GM21515 (cell line): ENCODE measurements at regions not wholly inside any gene's neighbourhood (a gene's known extent, or its start where the extent isn't known, plus 50 kb on each side); places are given as distances from the start of the nearest gene placed in this dataset.
"Not testable (repeated sequence)": the region's sequence is repeated elsewhere in the genome, so short reads cannot be mapped to it uniquely, and the experiment has no call there.

Experiments used
- ATAC-seq: cut with Tn5 transposase; IDR thresholded peaks from one replicate; pipeline ENCODE4 v1.9.1; 2021; ENCODE audit not compliant: unreplicated experiment

DNA sequence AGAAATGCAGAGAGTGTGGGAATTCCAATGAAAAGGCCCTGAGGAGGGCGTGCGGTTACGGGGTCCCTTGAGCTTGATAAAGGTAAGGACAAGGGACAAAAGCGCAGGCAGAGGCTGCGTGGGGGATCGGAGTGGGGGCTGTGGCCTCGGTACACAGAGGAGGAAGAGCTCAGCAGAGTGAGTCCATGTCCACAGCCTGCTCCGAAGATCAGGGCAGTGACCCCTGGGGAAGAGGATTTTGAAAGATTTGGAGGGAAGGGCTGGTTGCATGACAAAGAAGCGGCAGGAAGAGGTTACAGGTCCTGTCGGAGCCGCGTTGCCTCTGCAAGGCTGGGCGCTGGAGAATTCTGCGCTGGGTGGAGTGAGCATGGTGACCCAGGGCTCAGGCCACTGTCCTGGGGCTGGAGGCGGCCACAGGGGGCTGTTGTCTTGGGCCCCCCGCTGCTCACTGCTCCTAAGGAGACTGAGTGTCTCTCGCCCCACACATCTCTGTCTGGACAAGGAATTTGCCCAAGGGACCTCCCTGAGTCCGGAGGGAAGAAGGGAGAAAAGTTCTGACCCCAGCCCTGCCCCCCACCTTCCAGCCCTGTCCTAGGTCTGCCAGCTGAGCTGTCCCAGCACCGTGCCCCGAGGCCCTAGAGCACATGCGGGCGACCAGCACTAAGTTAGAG, 69.8 kb upstream of the INSIG1 start:
- ATAC-seq, result no peak

DNA sequence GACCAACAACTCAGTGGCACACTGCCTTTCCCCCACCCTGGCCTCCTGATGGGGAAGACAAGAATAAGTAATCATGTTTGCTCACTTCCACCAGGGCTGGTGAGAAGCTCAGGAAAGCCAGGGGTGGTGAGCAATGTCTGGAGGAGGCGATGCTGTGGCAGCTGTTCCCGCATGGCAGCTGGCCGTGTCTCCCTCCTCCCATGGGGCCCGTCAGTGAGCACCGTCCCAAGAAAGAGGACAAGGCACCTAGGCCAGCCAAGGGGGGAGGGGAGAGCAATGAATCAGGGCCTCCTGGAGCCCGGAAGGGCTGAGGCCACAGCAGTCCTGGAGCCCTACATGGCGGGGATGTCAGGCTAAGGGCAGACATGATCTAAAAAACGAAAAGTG, 69.2 kb upstream of the INSIG1 start:
- no peak for ATAC-seq

DNA sequence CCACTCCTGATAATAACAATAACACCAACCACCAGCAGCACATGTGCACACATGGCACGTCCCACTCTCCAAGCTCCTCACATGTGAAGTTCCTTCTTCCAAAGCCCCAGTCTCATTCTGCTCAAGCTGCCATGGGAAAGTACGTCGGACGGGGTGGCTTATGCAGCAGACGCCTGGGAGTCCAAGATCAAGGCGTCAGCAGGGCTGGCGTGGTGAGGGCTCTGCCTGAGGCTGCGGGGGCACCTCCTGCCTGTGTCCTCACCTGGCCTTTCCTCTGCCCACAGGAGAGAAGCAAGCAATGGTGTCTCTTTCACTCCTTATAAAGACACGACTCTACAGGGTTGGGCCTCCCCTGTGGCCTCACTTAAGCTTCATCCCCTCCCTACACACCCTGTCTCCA, 68.8 kb upstream of the INSIG1 start:
- no peak for ATAC-seq

DNA sequence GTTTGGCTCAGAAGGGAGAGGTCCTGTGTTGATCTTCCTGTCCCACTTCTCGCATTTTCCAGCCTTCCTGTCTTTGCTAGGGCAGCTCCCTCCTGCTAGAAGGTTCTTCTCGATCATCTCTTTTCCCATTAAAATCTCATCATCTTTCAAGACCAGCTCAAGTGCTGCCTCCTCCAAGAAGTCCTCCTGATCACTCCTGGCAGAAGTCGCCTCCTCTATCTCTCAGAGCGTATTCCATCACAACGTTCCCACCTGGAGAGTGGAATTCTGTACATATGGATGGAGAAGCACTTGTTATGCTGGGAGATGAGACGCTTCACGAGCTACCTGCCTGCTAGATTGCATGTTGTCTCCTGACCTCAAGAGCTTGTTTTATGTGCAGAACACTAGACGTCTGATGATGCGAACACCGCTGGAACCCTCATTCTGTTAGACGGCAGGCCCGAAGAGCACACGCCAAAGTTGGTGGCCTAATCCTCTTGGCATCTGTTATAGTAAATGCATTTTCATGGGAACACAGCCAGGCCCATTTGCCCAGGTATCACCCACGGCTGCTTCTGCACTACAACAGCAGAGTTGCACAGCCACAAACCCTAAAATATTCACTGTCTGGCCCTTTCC, 68.0 kb upstream of the INSIG1 start:
- no peak for ATAC-seq

DNA sequence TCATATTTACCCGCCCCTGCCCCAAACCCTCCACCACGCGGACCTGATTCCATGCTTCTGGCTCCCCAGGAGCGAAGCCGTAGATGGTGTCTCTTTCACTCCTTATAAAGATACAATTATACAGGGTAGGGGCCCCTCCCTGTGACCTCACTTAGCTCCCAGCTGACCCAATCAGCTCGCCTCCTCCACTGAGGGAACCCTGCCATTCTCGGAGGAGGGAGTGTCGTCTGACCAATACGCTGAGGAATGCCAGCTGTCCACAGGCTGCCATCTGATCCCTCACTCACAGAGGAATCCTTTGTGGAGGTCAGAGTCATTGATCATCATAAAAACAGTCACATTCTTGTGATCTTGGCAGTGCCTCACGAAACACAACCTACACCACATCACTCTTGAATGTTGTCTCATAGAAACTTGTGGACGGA, 67.5 kb upstream of the INSIG1 start:
- ATAC-seq, result no peak

DNA sequence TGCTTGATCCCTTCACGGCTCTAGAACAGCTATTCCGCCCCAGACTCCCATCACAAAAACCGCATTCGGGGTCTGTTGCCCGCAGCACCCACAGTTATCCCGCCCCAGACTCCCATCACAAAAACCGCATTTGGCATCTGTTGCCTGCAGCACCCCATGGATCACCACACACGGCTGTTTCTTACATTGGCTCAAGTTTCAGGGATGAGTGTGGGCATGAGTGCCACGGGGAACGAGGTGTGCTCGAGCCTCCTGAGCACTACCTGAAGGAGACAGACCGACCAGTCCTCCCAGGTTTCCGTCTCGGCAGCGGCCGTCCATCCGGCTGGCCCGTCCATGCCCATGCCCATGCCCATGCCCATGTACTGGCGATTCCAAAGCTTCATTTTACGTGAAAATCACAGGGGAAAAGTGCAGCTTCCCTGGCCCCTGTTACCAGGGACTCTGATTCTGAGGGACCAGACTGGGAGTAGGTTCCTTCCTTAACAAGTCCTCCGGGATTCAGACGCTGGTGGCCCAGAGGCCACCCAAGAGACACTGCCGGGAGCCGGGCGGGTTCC, 66.4 kb upstream of the INSIG1 start:
- no peak for ATAC-seq

DNA sequence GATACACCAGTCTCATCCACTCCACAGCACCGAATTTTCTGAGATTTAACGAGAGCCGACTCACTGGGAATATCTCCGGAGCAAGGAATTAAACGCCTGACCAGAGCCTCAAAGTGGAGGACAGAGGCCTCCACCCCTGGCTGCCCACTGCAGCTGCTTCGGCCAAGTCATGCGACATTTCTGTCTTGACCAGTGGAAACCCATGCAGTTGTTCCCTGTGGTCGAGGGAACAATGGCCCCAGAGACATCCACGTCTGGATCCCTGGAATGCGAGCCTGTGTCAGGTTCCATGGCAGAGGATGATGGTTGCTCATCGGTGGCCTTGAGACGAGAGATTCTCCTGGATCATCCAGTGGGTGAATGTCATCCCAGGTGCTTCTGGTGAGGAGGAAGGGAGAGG, 65.7 kb upstream of the INSIG1 start:
- no peak for ATAC-seq

DNA sequence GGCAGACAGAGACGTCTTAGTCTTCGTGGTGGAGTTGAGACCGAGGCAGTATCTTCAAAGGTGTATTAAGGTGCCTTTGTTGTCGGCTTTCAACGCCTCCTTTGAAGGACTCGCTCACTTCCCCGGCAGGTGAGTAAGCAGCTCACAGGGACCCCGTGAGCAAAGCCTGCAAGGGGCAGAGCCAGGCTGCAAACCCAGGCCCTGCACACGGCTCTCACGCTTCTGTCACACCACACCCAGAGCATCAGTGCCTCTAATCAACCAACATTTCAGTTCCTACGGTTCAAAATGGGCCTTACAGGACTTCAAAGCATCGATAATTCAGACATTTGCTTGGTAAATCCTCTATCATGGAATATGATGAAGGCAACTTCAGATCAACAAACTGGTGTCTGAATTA, 64.8 kb upstream of the INSIG1 start:
- no peak for ATAC-seq

DNA sequence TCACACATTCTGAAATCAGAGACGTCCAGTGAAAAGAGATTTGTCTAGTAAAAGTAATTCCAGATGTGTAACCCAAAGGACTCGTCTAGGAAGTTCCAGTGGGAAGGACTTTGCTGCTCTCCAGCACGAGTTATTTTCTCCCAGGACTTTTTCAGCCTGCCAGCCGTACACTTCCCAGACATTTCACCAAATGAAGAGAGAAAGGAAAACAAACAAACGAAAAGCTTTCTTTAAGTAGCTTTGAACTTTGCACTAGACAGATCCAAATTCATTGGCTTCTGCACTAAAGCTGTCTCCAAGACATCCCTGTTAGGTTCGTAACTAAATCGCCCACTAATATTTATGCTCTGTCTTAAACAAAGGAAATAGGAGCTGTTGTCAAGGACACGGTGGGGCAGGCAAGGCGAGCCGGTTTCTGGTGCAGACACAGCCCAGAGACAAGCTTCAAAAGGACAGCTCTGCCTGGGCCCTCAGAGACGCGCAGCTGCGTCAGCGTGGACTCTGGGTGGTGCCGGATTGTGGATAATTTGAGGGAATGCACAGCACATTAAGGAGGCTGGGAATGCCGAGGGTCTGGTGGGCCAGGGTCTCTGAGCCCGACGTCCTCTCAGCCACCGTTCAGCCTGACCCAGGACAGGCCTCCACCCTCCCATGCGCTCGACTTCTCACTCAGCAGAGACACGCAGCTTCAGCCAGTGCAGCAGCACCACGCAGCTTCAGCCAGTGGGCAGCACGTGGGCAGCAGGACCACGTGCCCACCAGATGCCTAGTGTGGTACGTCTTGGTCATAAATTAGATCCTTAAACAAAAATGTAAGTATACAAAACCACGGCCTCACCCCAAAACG, 64.1 kb upstream of the INSIG1 start:
- ATAC-seq, result no peak

DNA sequence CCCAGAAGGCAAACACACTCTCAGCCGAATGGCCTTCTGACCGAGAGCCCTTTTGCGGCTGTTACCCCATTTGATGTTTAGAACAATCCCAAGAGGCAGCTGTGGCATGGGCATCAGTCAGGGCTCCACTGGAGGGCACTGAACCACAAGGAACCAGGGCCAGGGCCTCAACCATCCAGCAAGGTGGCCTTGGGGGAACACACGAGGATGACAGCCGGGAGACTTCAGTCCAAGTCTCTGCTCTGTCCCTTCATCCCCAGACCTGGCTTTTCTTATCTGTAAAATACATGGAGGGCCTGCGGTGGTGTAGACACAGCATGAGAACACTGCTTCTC, 63.6 kb upstream of the INSIG1 start:
- no peak for ATAC-seq

DNA sequence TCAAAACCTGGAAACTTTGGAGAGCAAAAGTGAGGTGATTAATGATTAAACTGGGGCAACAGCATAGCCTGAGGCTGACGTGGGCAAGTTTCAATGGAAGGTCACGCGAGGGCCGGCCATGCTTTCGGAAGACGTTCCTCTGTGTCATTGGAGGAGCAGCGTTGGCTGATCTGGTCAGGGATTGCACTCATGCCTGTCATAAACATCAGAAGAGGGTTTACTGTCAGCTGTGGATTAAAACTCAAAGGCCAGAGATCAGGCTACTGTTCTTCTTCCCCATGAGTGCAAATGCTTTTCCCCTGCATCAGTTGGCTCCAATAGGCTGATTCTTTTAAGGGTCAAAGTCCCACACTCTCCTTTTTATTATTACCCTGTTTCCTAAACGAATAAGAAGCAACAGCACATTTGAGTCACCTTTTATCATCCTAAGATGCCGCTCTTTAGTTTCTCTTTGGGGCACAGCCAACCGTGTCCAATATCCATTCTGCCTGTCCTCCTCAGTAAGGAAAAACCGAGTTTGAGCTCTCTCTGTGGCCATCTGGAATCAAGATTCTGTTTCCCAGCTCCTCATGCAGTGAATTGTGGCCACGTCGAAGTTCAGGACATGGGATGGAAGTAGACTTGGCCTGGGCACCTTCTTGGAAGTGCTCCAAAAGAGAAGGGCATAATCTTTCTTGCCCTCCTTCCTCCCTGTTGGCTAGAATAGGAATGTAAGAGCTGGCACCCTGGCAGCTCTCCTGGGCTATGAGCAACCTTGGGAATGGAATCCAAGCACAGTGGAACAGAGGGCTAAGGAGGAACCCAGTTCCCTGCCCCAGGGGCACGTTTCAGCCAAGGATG, 62.5 kb upstream of the INSIG1 start:
- no peak for ATAC-seq

DNA sequence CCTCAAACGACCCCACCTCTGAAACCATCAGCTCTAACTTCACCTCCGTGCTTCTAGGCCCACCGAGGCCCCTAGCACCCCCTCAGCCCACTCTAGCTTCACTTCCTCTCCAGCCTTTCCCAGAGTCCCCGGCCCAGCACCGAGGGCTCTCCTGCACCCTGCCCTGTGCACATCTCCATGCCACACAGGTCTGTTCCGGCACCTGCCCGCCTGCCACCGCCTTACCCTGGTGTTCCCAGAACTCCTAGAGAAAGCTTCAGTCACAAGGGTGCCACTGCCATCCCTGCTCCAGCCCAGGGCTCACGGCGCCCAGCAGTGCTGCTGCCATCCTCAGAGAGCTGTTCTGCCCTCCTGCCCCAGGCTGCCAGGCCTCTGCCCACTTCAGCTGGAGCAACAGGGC, 61.3 kb upstream of the INSIG1 start:
- ATAC-seq, result no peak

DNA sequence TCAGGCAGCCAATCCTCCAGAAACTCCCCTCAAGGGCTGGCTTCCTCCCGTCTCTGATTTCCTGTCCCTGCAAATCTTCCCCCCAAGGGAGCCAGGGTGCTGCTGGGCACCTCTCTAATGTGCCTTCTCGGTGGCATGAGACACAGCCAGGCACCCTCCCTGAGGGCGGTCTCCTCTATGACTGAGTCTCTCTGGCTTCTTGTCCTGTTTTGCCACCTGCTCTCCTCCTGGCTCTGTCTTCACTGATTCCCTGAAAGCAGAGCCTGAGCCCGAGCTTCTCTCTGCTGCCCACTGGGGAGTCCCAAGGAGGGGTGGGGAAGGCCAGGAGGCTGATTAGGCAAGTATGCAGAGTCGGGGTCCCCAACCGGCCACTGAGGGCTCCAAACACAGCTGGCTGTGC, 60.4 kb upstream of the INSIG1 start:
- no peak for ATAC-seq

DNA sequence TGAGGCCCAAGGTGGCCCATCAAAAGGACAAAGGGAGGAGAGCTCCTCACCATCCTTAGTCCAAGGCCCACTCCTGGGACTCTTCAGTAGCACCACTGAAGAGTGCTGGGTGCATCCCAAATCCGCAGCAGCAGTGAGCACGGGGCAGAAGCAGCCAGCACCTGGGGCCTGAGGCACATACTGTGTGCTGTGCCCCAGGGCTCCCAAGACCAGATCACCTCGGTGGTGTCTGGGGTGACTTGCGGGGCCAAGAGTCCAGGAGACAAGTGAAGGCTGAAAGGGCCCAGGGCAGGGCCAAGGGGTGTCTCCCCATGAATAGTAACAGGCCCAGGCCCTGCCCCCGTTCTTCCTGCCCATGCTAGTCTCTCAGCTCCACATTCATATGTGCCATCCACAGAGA, 59.9 kb upstream of the INSIG1 start:
- ATAC-seq, result no peak

DNA sequence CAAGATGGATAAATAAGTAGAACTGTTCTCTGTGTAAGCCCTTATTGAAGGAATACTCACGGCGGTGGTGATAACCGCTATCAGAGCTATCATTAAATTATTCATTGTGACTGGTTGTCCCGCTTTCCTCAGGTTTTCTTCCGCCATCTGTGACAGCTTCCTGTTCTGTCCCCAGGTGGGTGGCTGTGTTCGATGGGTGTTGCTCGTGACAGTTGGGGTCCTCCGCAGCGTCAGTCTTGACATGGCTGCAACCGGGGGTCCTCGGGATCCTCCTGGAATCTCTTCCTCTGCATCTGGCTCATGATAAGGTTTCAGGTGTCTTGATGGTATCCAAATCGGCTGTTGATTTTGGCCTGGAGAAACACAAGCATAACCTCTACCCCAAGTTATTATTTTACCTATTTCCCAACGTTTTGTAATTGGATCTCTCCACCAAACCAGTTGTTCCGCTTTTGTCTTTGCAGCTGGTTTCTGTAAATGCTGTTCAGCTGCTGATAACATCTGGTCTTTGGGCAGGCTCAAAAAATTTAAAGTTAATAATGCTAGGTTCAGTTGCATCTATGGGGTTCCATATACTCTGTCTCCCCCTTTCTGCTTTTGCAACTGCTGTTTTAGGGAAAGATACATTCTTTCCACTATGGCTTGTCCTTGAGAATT, 58.1 kb upstream of the INSIG1 start:
- not testable (repeated sequence) for ATAC-seq

DNA sequence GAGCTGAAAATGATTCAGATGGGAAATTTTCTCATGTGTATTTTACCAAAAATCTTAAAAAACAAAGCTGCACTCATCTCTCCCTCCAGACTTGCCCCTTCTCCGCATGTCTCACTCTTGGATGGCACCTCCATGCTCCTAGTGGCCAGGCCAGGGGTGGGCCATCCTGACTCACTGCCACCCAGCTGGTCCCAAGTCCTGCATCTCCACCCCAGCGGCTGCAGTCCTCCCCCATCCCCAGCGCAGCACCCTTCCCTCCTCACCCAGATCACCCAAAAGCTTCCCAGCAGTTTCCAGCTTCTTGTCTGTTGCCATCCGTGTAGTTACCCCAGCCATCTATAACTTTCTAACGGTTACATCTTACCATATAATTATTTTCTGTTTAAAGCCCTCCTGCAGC, 53.0 kb upstream of the INSIG1 start:
- no peak for ATAC-seq

DNA sequence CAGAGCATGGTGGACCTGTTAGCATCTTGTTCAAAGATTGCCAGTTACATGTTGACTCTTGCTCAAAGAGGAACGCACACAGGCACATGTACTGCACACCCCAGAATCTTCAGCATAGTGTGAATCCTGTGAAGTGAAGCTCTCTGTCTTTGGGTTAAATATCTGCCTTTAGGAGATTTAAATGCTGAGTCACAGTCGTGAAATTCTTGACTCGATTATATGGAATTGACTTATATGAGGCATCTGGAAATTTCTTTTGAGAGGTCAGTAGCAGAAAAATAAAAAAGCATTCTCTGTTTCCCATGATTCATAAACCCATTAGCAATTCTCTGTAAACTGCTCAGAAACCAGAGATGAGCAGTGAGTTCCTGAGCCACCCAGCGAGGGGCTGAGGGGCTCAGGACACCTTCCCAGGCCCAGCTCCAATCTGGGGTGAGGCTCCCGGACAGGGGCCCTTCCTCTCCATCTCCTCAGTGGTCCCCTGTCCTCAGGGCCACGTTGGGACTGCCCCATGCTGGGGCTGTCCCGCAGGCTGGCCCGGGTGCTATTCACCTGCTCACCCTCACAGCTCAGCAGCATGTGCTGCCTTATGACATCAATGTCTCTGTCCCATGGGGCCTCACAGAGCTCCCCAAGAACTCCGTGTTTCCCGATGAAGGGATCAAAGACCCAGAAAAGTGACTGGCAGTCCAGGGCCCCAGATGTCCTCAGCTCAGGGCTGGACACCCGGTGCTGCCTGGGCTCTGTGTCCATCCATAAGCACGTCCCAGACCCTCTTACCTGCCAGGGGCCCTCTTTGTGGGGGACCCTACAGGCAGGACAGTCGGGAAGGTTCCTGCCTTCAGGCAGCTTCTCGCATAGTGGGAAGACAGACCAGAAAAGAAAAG, 50.0 kb upstream of the INSIG1 start:
- no peak for ATAC-seq
